GM13976 (cell line): ENCODE measurements at regions not wholly inside any gene's neighbourhood (a gene's known extent, or its start where the extent isn't known, plus 50 kb on each side); places are given as distances from the start of the nearest gene placed in this dataset.

Experiments
- DNase-seq: peaks from one replicate; pipeline ENCODE4 v3.0.0; 2012; ENCODE audit warnings: low spot score
- CTCF ChIP-seq: IDR thresholded peaks from 2 replicates; pipeline ENCODE4 v1.5.1; 2012; ENCODE audit warnings: borderline replicate concordance, mild to moderate bottlenecking; ENCODE audit not compliant: insufficient read depth; ENCODE audit errors: extremely low read depth, missing control alignments, control extremely low read depth
- in situ Hi-C: fragments of 300-500 bp; cut with MboI; formaldehyde crosslinking; loops from one replicate; pipeline ENCODE4 v1.12.0; 2022; ENCODE audit warnings: low sequenced_read_pairs, mixed read lengths, inconsistent platforms; ENCODE audit not compliant: unreplicated experiment

GRCh38 chr5:15252331-15252730 lies 247.6 kb upstream of the FBXL7 start:
- no peak for TF ChIP-seq CTCF
- in situ Hi-C loops = no loop called here
- no peak for DNase-seq

- in situ Hi-C loops = no loop called here
- DNase-seq = no peak
- TF ChIP-seq CTCF = no peak
These were observed 250.8 kb upstream of the FBXL7 start for GRCh38 chr5:15249152-15249551.

- no peak for TF ChIP-seq CTCF
- in situ Hi-C loops = no loop called here
- no peak for DNase-seq
These were observed 251.2 kb upstream of the FBXL7 start for GRCh38 chr5:15248731-15249130.

GRCh38 chr5:15245913-15246312 lies 254.1 kb upstream of the FBXL7 start:
- in situ Hi-C loops = no loop called here
- TF ChIP-seq CTCF = no peak
- DNase-seq = no peak

- in situ Hi-C loops = no loop called here
- no peak for DNase-seq
- no peak for TF ChIP-seq CTCF
These were observed 256.5 kb upstream of the FBXL7 start for GRCh38 chr5:15243301-15244020.

GRCh38 chr5:15241216-15241821 lies 258.7 kb upstream of the FBXL7 start:
- in situ Hi-C loops = no loop called here
- no peak for DNase-seq
- no peak for TF ChIP-seq CTCF
